Astrocyte (in vitro differentiated cells and primary cell): ENCODE measurements at regions not wholly inside any gene's neighbourhood (a gene's known extent, or its start where the extent isn't known, plus 50 kb on each side); places are given as distances from the start of the nearest gene placed in this dataset.

ENCODE experiments used
- CTCF ChIP-seq: IDR thresholded peaks from 2 replicates; pipeline ENCODE4 v1.5.1; 2011; ENCODE audit warnings: low read depth, mild to moderate bottlenecking, inconsistent platforms, low read length, moderate library complexity; ENCODE audit not compliant: insufficient read depth
- EZH2 ChIP-seq: IDR thresholded peaks from 2 replicates; pipeline ENCODE4 v1.6.1; 2012; ENCODE audit warnings: mild to moderate bottlenecking, low read length, inconsistent platforms; ENCODE audit not compliant: insufficient read depth

- TF ChIP-seq CTCF = no peak
- TF ChIP-seq EZH2 = no peak
Measured at GRCh38 chr16:17861981-17862479, 391.3 kb upstream of the XYLT1 start.
